ENCODE measurements at regions not wholly inside any gene's neighbourhood (a gene's known extent, or its start where the extent isn't known, plus 50 kb on each side); places are given as distances from the start of the nearest gene placed in this dataset.

GRCh38 chr15:38614621-38615020 is 50.0 kb upstream of the RASGRP1 start:
- no peak for FAIRE-seq

GRCh38 chr15:38617831-38618230 is 53.2 kb upstream of the RASGRP1 start:
- FAIRE-seq = no peak
- TF ChIP-seq, protein P1, sequence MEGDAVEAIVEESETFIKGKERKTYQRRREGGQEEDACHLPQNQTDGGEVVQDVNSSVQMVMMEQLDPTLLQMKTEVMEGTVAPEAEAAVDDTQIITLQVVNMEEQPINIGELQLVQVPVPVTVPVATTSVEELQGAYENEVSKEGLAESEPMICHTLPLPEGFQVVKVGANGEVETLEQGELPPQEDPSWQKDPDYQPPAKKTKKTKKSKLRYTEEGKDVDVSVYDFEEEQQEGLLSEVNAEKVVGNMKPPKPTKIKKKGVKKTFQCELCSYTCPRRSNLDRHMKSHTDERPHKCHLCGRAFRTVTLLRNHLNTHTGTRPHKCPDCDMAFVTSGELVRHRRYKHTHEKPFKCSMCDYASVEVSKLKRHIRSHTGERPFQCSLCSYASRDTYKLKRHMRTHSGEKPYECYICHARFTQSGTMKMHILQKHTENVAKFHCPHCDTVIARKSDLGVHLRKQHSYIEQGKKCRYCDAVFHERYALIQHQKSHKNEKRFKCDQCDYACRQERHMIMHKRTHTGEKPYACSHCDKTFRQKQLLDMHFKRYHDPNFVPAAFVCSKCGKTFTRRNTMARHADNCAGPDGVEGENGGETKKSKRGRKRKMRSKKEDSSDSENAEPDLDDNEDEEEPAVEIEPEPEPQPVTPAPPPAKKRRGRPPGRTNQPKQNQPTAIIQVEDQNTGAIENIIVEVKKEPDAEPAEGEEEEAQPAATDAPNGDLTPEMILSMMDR (IDR thresholded peaks at IDR 0.05; ENCODE audit: insufficient read depth, missing control alignments) = no peak

More at GRCh38 chr15:38614621-38615020, 50.0 kb upstream of the RASGRP1 start:
- no peak for DNase-seq (ENCODE audit: insufficient read length, low spot score)
- TF ChIP-seq, protein P1 (IDR thresholded peaks at IDR 0.05; ENCODE audit: insufficient read depth, missing control alignments) = no peak

DNA sequence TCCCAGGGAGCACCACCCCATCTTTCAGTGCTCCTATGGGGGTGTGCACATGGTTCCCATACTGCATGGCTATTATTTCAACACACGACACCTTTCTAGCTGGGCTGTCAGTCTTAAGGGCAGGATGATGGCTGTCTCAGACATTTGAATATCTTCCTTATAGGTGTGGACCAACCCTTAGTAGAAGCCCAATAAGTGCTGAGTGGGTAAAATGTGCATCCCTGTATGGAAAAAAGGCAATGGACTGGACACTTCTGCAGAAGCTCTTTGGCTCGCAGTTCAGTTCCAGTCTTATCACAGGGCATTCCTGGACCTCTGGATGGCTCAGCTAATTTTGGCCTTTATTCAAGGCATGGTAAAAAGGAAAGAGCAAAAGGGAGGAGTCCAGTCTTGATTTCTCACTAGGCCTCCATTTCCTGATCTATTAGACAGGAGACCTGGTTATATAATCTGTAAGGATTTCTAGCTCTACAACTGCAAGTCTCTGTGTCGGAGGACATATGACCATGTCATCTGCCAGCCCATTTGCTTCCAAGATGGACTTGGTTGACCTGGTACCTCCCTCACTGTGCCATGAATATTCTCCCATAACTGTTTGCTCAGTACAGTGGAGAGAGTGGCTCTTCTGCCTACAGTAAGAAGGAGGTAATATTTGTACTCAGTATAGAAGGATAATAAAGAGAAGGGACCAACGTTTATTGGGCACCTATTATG is 53.8 kb upstream of the RASGRP1 start:
- no peak for FAIRE-seq
- DNase-seq (ENCODE audit: insufficient read length, low spot score) = no peak
- TF ChIP-seq, protein P1 (IDR thresholded peaks at IDR 0.05; ENCODE audit: insufficient read depth, missing control alignments) = no peak

More at GRCh38 chr15:38617831-38618230, 53.2 kb upstream of the RASGRP1 start:
- no peak for DNase-seq (ENCODE audit: insufficient read length, low spot score)

DNA sequence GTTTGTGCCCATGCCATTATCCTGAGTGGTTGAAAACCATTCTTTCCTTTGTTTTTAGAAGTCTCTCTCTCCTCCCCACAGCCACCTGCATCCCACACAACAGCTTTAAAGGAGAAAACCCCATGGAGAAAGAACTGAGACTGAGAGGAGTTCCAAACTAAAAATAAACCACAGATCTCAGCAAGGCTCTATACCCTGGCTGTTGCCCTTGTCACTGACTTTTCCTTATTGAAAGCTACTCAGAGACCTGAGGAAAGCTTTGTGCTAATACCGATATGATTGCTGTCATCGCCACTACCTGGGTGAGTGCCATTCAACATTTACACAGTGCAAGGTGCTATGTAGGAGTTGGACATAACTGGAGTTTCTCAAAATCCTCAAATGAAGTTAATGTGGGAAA is 55.5 kb upstream of the RASGRP1 start:
- TF ChIP-seq, protein P1 (IDR thresholded peaks at IDR 0.05; ENCODE audit: insufficient read depth, missing control alignments) = no peak
- no peak for DNase-seq (ENCODE audit: insufficient read length, low spot score)
- FAIRE-seq = no peak

DNA sequence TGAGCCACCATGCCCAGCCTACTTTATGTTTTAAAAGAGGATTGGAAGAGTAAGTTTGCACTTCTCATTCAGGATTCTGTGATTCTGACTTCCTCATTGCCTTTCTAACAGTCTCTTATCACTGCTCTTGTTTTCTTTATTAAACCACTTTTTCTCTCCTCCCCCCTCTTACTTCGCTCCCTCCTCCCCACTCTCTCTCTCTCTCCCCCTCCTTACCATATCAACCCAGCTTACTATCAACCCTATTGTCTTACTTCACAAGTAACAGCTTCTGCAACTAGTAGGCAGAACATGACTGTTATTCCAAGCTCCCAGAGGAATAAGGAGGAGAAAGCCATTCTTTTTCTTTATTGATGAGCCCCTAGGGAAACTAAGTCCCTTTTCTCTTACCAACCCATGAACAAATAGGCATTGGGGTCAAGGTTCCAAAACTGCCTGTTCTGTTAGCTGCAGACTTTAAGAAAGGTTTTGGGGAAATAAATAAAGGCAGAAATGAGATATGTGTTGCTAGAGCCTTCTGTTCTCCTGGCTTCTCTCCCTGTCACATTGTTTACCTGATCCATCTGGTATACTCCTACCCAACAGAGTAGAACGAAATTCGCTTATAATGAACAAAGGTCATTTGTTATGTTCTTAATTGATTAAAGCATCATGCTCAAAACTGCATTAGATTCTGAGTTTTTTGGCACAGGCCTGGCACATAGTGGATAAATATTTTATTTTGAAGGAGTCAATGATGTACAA is 56.4 kb upstream of the RASGRP1 start:
- FAIRE-seq = no peak

GRCh38 chr15:38622304-38622703 is 57.7 kb upstream of the RASGRP1 start:
- DNase-seq (ENCODE audit: insufficient read length, low spot score) (no peak), FAIRE-seq (no peak)
- TF ChIP-seq, protein P1 (IDR thresholded peaks at IDR 0.05; ENCODE audit: insufficient read depth, missing control alignments) = no peak

More for the DNA sequence above, 56.4 kb upstream of the RASGRP1 start:
- TF ChIP-seq, protein P1 (IDR thresholded peaks at IDR 0.05; ENCODE audit: insufficient read depth, missing control alignments) = no peak
- DNase-seq (ENCODE audit: insufficient read length, low spot score) = no peak

DNA sequence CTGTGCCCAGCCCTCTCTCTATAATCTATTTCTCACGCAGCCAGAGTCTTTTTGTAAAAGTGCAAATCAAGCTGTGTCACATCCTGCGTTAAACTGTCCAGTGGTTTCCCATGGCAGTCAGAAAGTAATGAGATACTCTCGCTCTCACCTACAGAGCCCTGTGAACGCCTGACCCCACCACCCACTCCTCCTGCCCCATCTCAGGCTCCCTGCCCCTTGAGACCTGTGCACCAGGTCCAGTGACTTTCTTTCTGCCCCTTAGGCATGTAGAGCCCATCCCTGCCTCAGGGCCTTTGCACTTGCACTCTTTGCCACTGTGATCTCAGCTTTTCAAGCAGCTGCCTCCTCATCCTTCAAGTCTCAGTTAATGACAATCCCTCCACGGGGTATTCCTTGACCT is 58.3 kb upstream of the RASGRP1 start:
- TF ChIP-seq, protein P1 (IDR thresholded peaks at IDR 0.05; ENCODE audit: insufficient read depth, missing control alignments) = no peak
- FAIRE-seq = no peak
- DNase-seq (ENCODE audit: insufficient read length, low spot score) = no peak

All from D721Med (cell line).